BE2C (cell line): ENCODE measurements at regions not wholly inside any gene's neighbourhood (a gene's known extent, or its start where the extent isn't known, plus 50 kb on each side); places are given as distances from the start of the nearest gene placed in this dataset.

ENCODE experiments used
- DNase-seq: peaks from one replicate; pipeline ENCODE4 v3.0.0-alpha.2; 2020
- H3K27me3 ChIP-seq: fragments of 250-450 bp; sonication (Bioruptor Pico); 2 replicates; pipeline ENCODE4 v1.5.1; 2020; ENCODE audit warnings: mild to moderate bottlenecking
- H3K36me3 ChIP-seq: fragments of 250-450 bp; sonication (Bioruptor Pico); 2 replicates; pipeline ENCODE4 v1.5.1; 2020; ENCODE audit warnings: mild to moderate bottlenecking
- H3K4me1 ChIP-seq: fragments of 250-450 bp; sonication (Bioruptor Pico); 2 replicates; pipeline ENCODE4 v1.5.1; 2020
- H3K4me3 ChIP-seq: 2 replicates; pipeline ENCODE4 v1.5.1; 2011; ENCODE audit warnings: low read depth, low read length
- H3K9me3 ChIP-seq: fragments of 250-450 bp; sonication (Bioruptor Pico); 2 replicates; pipeline ENCODE4 v1.5.1; 2020
- TF ChIP-seq, protein P1 (sequence below): IDR thresholded peaks from 2 replicates; pipeline ENCODE4 v1.5.1; 2012; ENCODE audit warnings: mild to moderate bottlenecking, low read depth, low read length

DNA sequence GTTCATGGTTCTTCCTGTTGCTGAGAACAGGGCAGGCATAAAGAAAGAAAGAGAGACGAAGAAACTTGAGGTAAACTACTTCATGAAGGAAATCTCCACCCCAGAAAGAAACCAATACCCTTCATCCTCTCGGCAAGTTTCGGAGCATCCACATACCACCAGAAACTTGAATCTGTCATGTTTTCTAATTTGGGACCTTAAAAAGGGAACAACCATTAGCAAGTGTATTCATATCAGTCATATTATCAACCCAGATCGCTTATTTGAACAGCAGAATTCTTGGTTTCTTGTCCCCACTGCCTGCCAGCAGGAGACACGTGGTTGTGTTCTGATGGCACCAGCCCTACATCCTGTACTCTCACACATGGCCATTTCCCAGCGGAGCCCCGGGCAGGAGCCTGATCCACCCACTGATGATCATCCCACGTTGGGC is 53.2 kb upstream of the FZD7 start:
- DNase-seq, result no peak
- Histone ChIP-seq H3K9me3 (no peaks in the 10 kb centered on the region), H3K4me1 (peaks cover 8% of the 10 kb centered on the region), H3K27me3 (no peaks in the 10 kb centered on the region), H3K4me3 (no peak overlapping the region), H3K36me3 (no peaks in the 10 kb centered on the region)
- TF ChIP-seq, protein P1, sequence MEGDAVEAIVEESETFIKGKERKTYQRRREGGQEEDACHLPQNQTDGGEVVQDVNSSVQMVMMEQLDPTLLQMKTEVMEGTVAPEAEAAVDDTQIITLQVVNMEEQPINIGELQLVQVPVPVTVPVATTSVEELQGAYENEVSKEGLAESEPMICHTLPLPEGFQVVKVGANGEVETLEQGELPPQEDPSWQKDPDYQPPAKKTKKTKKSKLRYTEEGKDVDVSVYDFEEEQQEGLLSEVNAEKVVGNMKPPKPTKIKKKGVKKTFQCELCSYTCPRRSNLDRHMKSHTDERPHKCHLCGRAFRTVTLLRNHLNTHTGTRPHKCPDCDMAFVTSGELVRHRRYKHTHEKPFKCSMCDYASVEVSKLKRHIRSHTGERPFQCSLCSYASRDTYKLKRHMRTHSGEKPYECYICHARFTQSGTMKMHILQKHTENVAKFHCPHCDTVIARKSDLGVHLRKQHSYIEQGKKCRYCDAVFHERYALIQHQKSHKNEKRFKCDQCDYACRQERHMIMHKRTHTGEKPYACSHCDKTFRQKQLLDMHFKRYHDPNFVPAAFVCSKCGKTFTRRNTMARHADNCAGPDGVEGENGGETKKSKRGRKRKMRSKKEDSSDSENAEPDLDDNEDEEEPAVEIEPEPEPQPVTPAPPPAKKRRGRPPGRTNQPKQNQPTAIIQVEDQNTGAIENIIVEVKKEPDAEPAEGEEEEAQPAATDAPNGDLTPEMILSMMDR, result no peak

DNA sequence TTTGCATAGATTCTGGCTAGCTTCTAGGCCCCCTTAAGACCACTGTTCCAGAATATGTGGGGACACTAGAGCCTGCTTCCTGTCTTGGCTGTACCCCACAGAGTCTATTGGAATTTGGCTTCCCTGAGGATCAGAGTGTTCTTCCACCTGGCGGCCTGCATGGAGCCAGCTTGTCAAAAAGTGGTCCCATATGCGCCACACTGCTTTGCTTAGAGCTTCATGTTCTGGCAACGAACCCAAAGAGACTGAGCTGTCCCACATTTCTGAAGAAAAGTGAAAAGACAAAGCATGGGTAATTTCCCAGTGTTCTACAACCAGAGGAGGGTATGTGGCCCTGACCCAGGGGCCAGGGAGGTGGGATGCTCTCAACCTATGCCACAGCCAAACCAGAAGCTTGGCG is 52.7 kb upstream of the FZD7 start:
- no peak for DNase-seq
- no peaks in the 10 kb centered on the region for H3K27me3 ChIP-seq
- no peak overlapping the region for H3K4me3 ChIP-seq
- H3K4me1 ChIP-seq, result peaks cover 14% of the 10 kb centered on the region
- TF ChIP-seq, protein P1, result no peak
- no peaks in the 10 kb centered on the region for H3K9me3 ChIP-seq
- H3K36me3 ChIP-seq, result no peaks in the 10 kb centered on the region

DNA sequence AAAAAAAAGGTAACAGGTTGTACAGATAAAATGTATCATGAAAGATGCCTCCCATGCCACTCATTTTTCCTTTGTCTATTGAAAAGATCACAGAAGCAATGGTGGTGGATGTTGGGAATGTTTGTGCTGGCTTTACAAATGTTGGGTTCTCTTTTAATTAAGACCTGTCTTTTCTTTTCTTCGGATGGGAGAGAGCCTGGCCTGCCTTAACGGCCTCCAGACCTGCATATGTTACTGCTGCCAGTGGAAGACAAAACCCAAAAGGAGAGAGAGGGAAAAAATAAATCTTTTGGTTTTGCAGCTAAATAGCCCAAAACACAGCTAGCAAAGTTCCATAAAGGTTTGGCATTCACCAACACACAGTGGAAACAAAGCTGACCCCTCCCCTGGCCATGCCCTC is 50.5 kb upstream of the FZD7 start:
- Histone ChIP-seq H3K9me3 (no peaks in the 10 kb centered on the region), H3K4me1 (peaks cover 18% of the 10 kb centered on the region), H3K4me3 (no peak overlapping the region), H3K27me3 (no peaks in the 10 kb centered on the region), H3K36me3 (no peaks in the 10 kb centered on the region)
- DNase-seq, result no peak
- TF ChIP-seq, protein P1, result no peak

DNA sequence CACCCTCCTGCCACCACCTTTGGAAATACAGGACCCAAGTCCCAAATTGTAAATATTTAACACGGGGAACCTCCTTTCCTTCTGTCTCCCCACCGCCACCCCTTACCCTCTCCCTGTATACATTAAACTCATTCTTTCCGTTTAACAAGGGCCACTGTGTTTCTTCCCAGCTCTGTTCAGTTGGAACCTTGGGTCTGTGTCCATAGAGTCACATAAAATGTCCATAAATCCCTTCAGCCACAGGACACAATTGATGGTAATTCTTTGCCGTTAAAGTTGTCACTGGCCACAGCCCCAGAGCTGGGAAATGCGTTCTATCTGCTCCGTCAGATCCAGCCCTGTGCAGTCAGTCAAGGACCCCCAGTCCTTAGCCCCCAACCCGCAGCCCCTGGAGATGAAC is 49.9 kb upstream of the FZD7 start:
- Histone ChIP-seq H3K4me1 (peaks cover 18% of the 10 kb centered on the region), H3K27me3 (no peaks in the 10 kb centered on the region), H3K4me3 (no peak overlapping the region), H3K9me3 (no peaks in the 10 kb centered on the region), H3K36me3 (no peaks in the 10 kb centered on the region)
- TF ChIP-seq, protein P1, result no peak
- no peak for DNase-seq
